SK-N-SH treated with all-trans-retinoic acid at 6 μM for 48 hours (cell line): ENCODE measurements at regions not wholly inside any gene's neighbourhood (a gene's known extent, or its start where the extent isn't known, plus 50 kb on each side); places are given as distances from the start of the nearest gene placed in this dataset.

ENCODE experiments used
- ATAC-seq: fragments of 200-7000 bp; cut with Tn5 transposase; 3 replicates; pipeline ENCODE4 v1.9.1; 2020; ENCODE audit warnings: mild to moderate bottlenecking, moderate library complexity
- ARNTL ChIP-seq: fragments of 450-650 bp; formaldehyde crosslinking; IDR thresholded peaks from 2 replicates; pipeline ENCODE4 v1.5.0; 2020; ENCODE audit warnings: low read depth, mild to moderate bottlenecking, moderate library complexity, borderline replicate concordance
- BACH2 ChIP-seq: fragments of 250-450 bp; sonication (Bioruptor Pico); IDR thresholded peaks from 2 replicates; pipeline ENCODE4 v1.9.0; 2021; ENCODE audit warnings: mild to moderate bottlenecking, borderline replicate concordance
- CSDC2 ChIP-seq: fragments of 250-450 bp; sonication (Bioruptor Pico); IDR thresholded peaks from 2 replicates; pipeline ENCODE4 v1.5.0; 2020; ENCODE audit warnings: mild to moderate bottlenecking, moderate library complexity
- CSRNP3 ChIP-seq: fragments of 250-450 bp; sonication (Bioruptor Pico); IDR thresholded peaks from 2 replicates; pipeline ENCODE4 v1.5.1; 2021; ENCODE audit warnings: mild to moderate bottlenecking, moderate library complexity
- GLIS3 ChIP-seq: fragments of 250-450 bp; sonication (Bioruptor Pico); IDR thresholded peaks from 2 replicates; pipeline ENCODE4 v1.5.0; 2020; ENCODE audit warnings: mild to moderate bottlenecking, moderate library complexity
- ISL1 ChIP-seq: fragments of 250-450 bp; sonication (Bioruptor Pico); IDR thresholded peaks from 2 replicates; pipeline ENCODE4 v2.1.2; 2022; ENCODE audit warnings: mild to moderate bottlenecking, moderate library complexity
- OSR1 ChIP-seq: fragments of 250-450 bp; sonication (Bioruptor Pico); IDR thresholded peaks from 2 replicates; pipeline ENCODE4 v1.8.0; 2022; ENCODE audit warnings: moderate library complexity, mild to moderate bottlenecking, inconsistent platforms
- PATZ1 ChIP-seq: fragments of 250-450 bp; sonication (Bioruptor Pico); IDR thresholded peaks from 2 replicates; pipeline ENCODE4 v1.8.0; 2020; ENCODE audit warnings: mild to moderate bottlenecking, moderate library complexity, borderline replicate concordance
- POU6F1 ChIP-seq: fragments of 250-450 bp; sonication (Bioruptor Pico); IDR thresholded peaks from 2 replicates; pipeline ENCODE4 v1.8.0; 2021; ENCODE audit warnings: low read depth, mild to moderate bottlenecking, moderate library complexity, borderline replicate concordance
- PPARA ChIP-seq: fragments of 250-450 bp; sonication (Bioruptor Pico); IDR thresholded peaks from 2 replicates; pipeline ENCODE4 v1.5.0; 2020; ENCODE audit warnings: mild to moderate bottlenecking, borderline replicate concordance
- RARB ChIP-seq: fragments of 250-450 bp; sonication (Bioruptor Pico); IDR thresholded peaks from 2 replicates; pipeline ENCODE4 v1.8.0; 2021; ENCODE audit warnings: mild to moderate bottlenecking, moderate library complexity
- SNAI2 ChIP-seq: fragments of 250-450 bp; sonication (Bioruptor Pico); IDR thresholded peaks from 2 replicates; pipeline ENCODE4 v1.5.0; 2020; ENCODE audit warnings: mild to moderate bottlenecking, moderate library complexity
- TCF4 ChIP-seq: fragments of 250-450 bp; sonication (Bioruptor Pico); IDR thresholded peaks from 2 replicates; pipeline ENCODE4 v1.8.0; 2021; ENCODE audit warnings: mild to moderate bottlenecking, moderate library complexity, borderline replicate concordance
- TOX ChIP-seq: fragments of 250-450 bp; sonication (Bioruptor Pico); IDR thresholded peaks from 2 replicates; pipeline ENCODE4 v1.8.0; 2021; ENCODE audit warnings: mild to moderate bottlenecking, moderate library complexity, borderline replicate concordance
- TSHZ2 ChIP-seq: fragments of 250-450 bp; sonication (Bioruptor Pico); IDR thresholded peaks from 2 replicates; pipeline ENCODE4 v1.5.0; 2020; ENCODE audit warnings: mild to moderate bottlenecking, moderate library complexity
- ZC3H10 ChIP-seq: fragments of 250-450 bp; sonication (Bioruptor Pico); IDR thresholded peaks from 2 replicates; pipeline ENCODE4 v1.5.1; 2021; ENCODE audit warnings: mild to moderate bottlenecking, moderate library complexity
- ZFP3 ChIP-seq: fragments of 250-450 bp; sonication (Bioruptor Pico); IDR thresholded peaks from 2 replicates; pipeline ENCODE4 v1.5.0; 2020; ENCODE audit warnings: mild to moderate bottlenecking, moderate library complexity
- ZFP30 ChIP-seq: fragments of 450-650 bp; formaldehyde crosslinking; IDR thresholded peaks from 2 replicates; pipeline ENCODE4 v1.5.0; 2022; ENCODE audit warnings: mild to moderate bottlenecking, moderate library complexity
- ZNF565 ChIP-seq: fragments of 450-650 bp; formaldehyde crosslinking; conservative IDR thresholded peaks from 2 replicates; pipeline ENCODE4 v1.5.0; 2020; ENCODE audit warnings: low read depth, mild to moderate bottlenecking, moderate library complexity
- ZNF70 ChIP-seq: fragments of 450-650 bp; formaldehyde crosslinking; IDR thresholded peaks from 2 replicates; pipeline ENCODE4 v1.5.0; 2020; ENCODE audit warnings: mild to moderate bottlenecking, moderate library complexity
- ZNF8 ChIP-seq: fragments of 450-650 bp; formaldehyde crosslinking; IDR thresholded peaks from 2 replicates; pipeline ENCODE4 v1.5.0; 2020; ENCODE audit warnings: mild to moderate bottlenecking, moderate library complexity

- TF ChIP-seq ZC3H10 (CRISPR knock-in tag) (no peak), POU6F1 (CRISPR knock-in tag) (no peak), ZFP30 (CRISPR knock-in tag) (no peak), CSRNP3 (CRISPR knock-in tag) (no peak), ZNF565 (no peak)
- ATAC-seq: no peak
Observed at GRCh38 chr2:196459539-196459938, 180.0 kb upstream of the CCDC150 start.

- no peak for ATAC-seq
- TF ChIP-seq ZFP3 (no peak), ZNF8 (no peak), PPARA (no peak), TOX (no peak), ARNTL (CRISPR knock-in tag) (no peak), ZC3H10 (CRISPR knock-in tag) (no peak), PATZ1 (no peak), RARB (no peak), POU6F1 (CRISPR knock-in tag) (no peak), TSHZ2 (no peak), TCF4 (no peak), ZFP30 (CRISPR knock-in tag) (no peak), ZNF70 (CRISPR knock-in tag) (no peak), CSRNP3 (CRISPR knock-in tag) (no peak), GLIS3 (CRISPR knock-in tag) (no peak), ZNF565 (no peak), SNAI2 (CRISPR knock-in tag) (no peak), BACH2 (CRISPR knock-in tag) (no peak), ISL1 (CRISPR knock-in tag) (no peak)
Observed at GRCh38 chr2:196463706-196464105, 175.8 kb upstream of the CCDC150 start.

- peak; percentile 63 for ATAC-seq
- no peak for TF ChIP-seq ZNF70 (CRISPR knock-in tag)
- no peak for TF ChIP-seq CSDC2
- no peak for TF ChIP-seq PATZ1
- TF ChIP-seq TCF4: no peak
- TF ChIP-seq OSR1 (CRISPR knock-in tag): no peak
- no peak for TF ChIP-seq ZFP30 (CRISPR knock-in tag)
- no peak for TF ChIP-seq CSRNP3 (CRISPR knock-in tag)
- no peak for TF ChIP-seq ZC3H10 (CRISPR knock-in tag)
- no peak for TF ChIP-seq TSHZ2
Observed at GRCh38 chr2:196464311-196464710, 175.2 kb upstream of the CCDC150 start.
